GM23338 (cell line): ENCODE measurements at regions not wholly inside any gene's neighbourhood (a gene's known extent, or its start where the extent isn't known, plus 50 kb on each side); places are given as distances from the start of the nearest gene placed in this dataset.

Source experiments
- ATAC-seq: fragments of 200-7000 bp; cut with Tn5 transposase; 3 replicates; pipeline ENCODE4 v1.9.1; 2020
- DNase-seq: peaks from one replicate; pipeline ENCODE4 v3.0.0-alpha.2; 2015; ENCODE audit warnings: low spot score
- H2AFZ ChIP-seq: fragments of 200-600 bp; sonication (generic); 2 replicates; pipeline ENCODE4 v1.8.0; 2016; ENCODE audit warnings: antibody characterized with exemption, mild to moderate bottlenecking, moderate library complexity
- H3F3A ChIP-seq: fragments of 200-600 bp; sonication (generic); replicated peaks from 2 replicates; pipeline ENCODE4 v1.8.0; 2017; ENCODE audit warnings: antibody characterized with exemption, mixed run types, low read depth
- H3K27ac ChIP-seq: fragments of 200-600 bp; sonication (generic); 2 replicates; pipeline ENCODE4 v1.6.1; 2016; ENCODE audit warnings: low read depth
- H3K27me3 ChIP-seq: fragments of 200-600 bp; sonication (generic); 2 replicates; pipeline ENCODE4 v1.8.0; 2016; ENCODE audit warnings: mild to moderate bottlenecking, mixed run types, moderate library complexity; ENCODE audit not compliant: insufficient read depth
- H3K36me3 ChIP-seq: fragments of 200-600 bp; sonication (generic); 2 replicates; pipeline ENCODE4 v1.8.0; 2016; ENCODE audit warnings: mild to moderate bottlenecking; ENCODE audit not compliant: insufficient read depth
- H3K4me1 ChIP-seq: fragments of 200-600 bp; sonication (generic); 2 replicates; pipeline ENCODE4 v1.8.0; 2016; ENCODE audit warnings: mild to moderate bottlenecking, moderate library complexity; ENCODE audit not compliant: insufficient read depth
- H3K4me2 ChIP-seq: fragments of 200-600 bp; sonication (generic); 2 replicates; pipeline ENCODE4 v1.7.1; 2017; ENCODE audit warnings: mixed run types
- H3K4me3 ChIP-seq: fragments of 200-600 bp; sonication (generic); 2 replicates; pipeline ENCODE4 v1.6.1; 2016; ENCODE audit warnings: mixed run types
- H3K79me2 ChIP-seq: fragments of 200-600 bp; sonication (generic); replicated peaks from 2 replicates; pipeline ENCODE4 v1.8.0; 2017; ENCODE audit warnings: mild to moderate bottlenecking; ENCODE audit not compliant: insufficient read depth
- H3K9me2 ChIP-seq: fragments of 200-600 bp; sonication (generic); 2 replicates; pipeline ENCODE4 v1.8.0; 2017; ENCODE audit not compliant: insufficient read depth
- H4K20me1 ChIP-seq: fragments of 200-600 bp; sonication (generic); replicated peaks from 2 replicates; pipeline ENCODE4 v1.8.0; 2017; ENCODE audit warnings: mild to moderate bottlenecking; ENCODE audit not compliant: insufficient read depth
- H3K27ac Mint-ChIP-seq: 2 replicates; pipeline ENCODE4 v1.8.0; 2020; ENCODE audit warnings: inconsistent platforms, mild to moderate bottlenecking, moderate library complexity, mixed read lengths
- H3K27me3 Mint-ChIP-seq: 3 replicates; pipeline ENCODE4 v1.8.0; 2022; ENCODE audit warnings: low read depth, mild to moderate bottlenecking, moderate library complexity, mixed read lengths, inconsistent platforms; ENCODE audit not compliant: insufficient read depth, poor library complexity
- H3K36me3 Mint-ChIP-seq: 3 replicates; pipeline ENCODE4 v1.8.0; 2021; ENCODE audit warnings: low read depth, mild to moderate bottlenecking, inconsistent platforms, moderate library complexity, mixed read lengths
- H3K4me1 Mint-ChIP-seq: 3 replicates; pipeline ENCODE4 v1.8.0; 2020; ENCODE audit warnings: mild to moderate bottlenecking, inconsistent platforms, mixed read lengths
- H3K4me3 Mint-ChIP-seq: 3 replicates; pipeline ENCODE4 v1.8.0; 2021; ENCODE audit warnings: moderate library complexity, mild to moderate bottlenecking, inconsistent platforms, mixed read lengths
- H3K9me3 Mint-ChIP-seq: 3 replicates; pipeline ENCODE4 v1.8.0; 2020; ENCODE audit warnings: moderate library complexity, mild to moderate bottlenecking, inconsistent platforms, mixed read lengths
- CREB1 ChIP-seq: fragments of 250-450 bp; sonication (Bioruptor Pico); IDR thresholded peaks from 2 replicates; pipeline ENCODE4 v1.5.0; 2020; ENCODE audit warnings: low read depth, mild to moderate bottlenecking, moderate library complexity
- CTCF ChIP-seq, 2 experiments: fragments of 200-600 bp in 1 of 2; sonication (generic) in 1 of 2; conservative IDR thresholded peaks; 2 replicates each; pipeline versions ENCODE4 v1.5.1 to v1.6.1; 2016 to 2017; ENCODE audit warnings: antibody characterized with exemption in 2 of 2, low read depth in 2 of 2, mild to moderate bottlenecking in 2 of 2, moderate library complexity in 1 of 2
- ETS1 ChIP-seq: IDR thresholded peaks from 2 replicates; pipeline ENCODE4 v1.6.1; 2016; ENCODE audit warnings: antibody characterized with exemption
- EZH2 ChIP-seq: fragments of 200-600 bp; sonication (generic); IDR thresholded peaks from one replicate; pipeline ENCODE4 v1.8.0; 2017; ENCODE audit warnings: antibody characterized with exemption, mild to moderate bottlenecking, low read depth; ENCODE audit not compliant: unreplicated experiment
- EZH2phosphoT487 ChIP-seq: fragments of 200-600 bp; sonication (generic); IDR thresholded peaks from one replicate; pipeline ENCODE4 v1.8.1; 2018; ENCODE audit warnings: antibody characterized with exemption; ENCODE audit not compliant: unreplicated experiment
- JUNB ChIP-seq: IDR thresholded peaks from one replicate; pipeline ENCODE4 v1.6.1; 2016; ENCODE audit warnings: antibody characterized with exemption; ENCODE audit not compliant: unreplicated experiment
- NANOG ChIP-seq: IDR thresholded peaks from 2 replicates; pipeline ENCODE4 v1.6.1; 2016; ENCODE audit warnings: antibody characterized with exemption, borderline replicate concordance
- POLR2AphosphoS5 ChIP-seq: IDR thresholded peaks from 2 replicates; pipeline ENCODE4 v1.6.1; 2016; ENCODE audit warnings: antibody characterized with exemption, low read depth
- REST ChIP-seq: IDR thresholded peaks from one replicate; pipeline ENCODE4 v1.6.1; 2018; ENCODE audit warnings: antibody characterized with exemption; ENCODE audit not compliant: unreplicated experiment
- ZNF114 ChIP-seq: fragments of 250-450 bp; sonication (Bioruptor Pico); IDR thresholded peaks from 2 replicates; pipeline ENCODE4 v1.5.0; 2020; ENCODE audit warnings: mild to moderate bottlenecking, moderate library complexity
- ZNF331 ChIP-seq: fragments of 250-450 bp; sonication (Bioruptor Pico); IDR thresholded peaks from 2 replicates; pipeline ENCODE4 v1.5.0; 2020; ENCODE audit warnings: low read depth, mild to moderate bottlenecking, moderate library complexity
- ZNF462 ChIP-seq: fragments of 250-450 bp; sonication (Bioruptor Pico); IDR thresholded peaks from 2 replicates; pipeline ENCODE4 v1.5.0; 2020; ENCODE audit warnings: mild to moderate bottlenecking, moderate library complexity

- no peaks in the 10 kb centered on the region for H3F3A ChIP-seq
- no peak overlapping the region for H3K4me2 ChIP-seq
- H4K20me1 ChIP-seq, result no peaks in the 10 kb centered on the region
- no peak overlapping the region for H3K27ac ChIP-seq
- DNase-seq, result no peak
- H3K27me3 ChIP-seq, result no peaks in the 10 kb centered on the region
- no peaks in the 10 kb centered on the region for H3K36me3 ChIP-seq
- H2AFZ ChIP-seq, result no peak overlapping the region
- no peaks in the 10 kb centered on the region for H3K9me3 Mint-ChIP-seq
- H3K4me3 Mint-ChIP-seq, result no peak overlapping the region
- H3K79me2 ChIP-seq, result no peaks in the 10 kb centered on the region
- no peak overlapping the region for H3K4me3 ChIP-seq
- no peaks in the 10 kb centered on the region for H3K27me3 Mint-ChIP-seq
- no peaks in the 10 kb centered on the region for H3K36me3 Mint-ChIP-seq
- ATAC-seq, result no peak
- 0 out of 2 replicates have a peak, but pooled peaks cover 5% of the 10 kb centered on the region for H3K4me1 ChIP-seq
- H3K27ac Mint-ChIP-seq, result no peak overlapping the region
- TF ChIP-seq JUNB (no peak), EZH2phosphoT487 (no peak), REST (no peak), ZNF462 (CRISPR knock-in tag) (no peak), EZH2 (no peak), ETS1 (no peak), ZNF331 (no peak), ZNF114 (CRISPR knock-in tag) (no peak), POLR2AphosphoS5 (no peak), CTCF (conservative IDR thresholded peaks at IDR 0.05; ENCODE audit: low read depth in 2 of 2) (no peak), CREB1 (CRISPR knock-in tag) (no peak), NANOG (no peak)
- no peaks in the 10 kb centered on the region for H3K9me2 ChIP-seq
- H3K4me1 Mint-ChIP-seq, result peaks cover 9% of the 10 kb centered on the region
Observed at GRCh38 chr11:110857892-110858546, 145.8 kb upstream of the ARHGAP20 start.
